Testis (tissue), 2 donors: ENCODE measurements at regions not wholly inside any gene's neighbourhood (a gene's known extent, or its start where the extent isn't known, plus 50 kb on each side); places are given as distances from the start of the nearest gene placed in this dataset.

Source experiments
- CTCF ChIP-seq, 3 experiments: fragments of 450-650 bp in 2 of 3; fragments of 200-600 bp in 1 of 3; sonication (generic) in 1 of 3; IDR thresholded peaks; one replicate each; pipeline ENCODE4 v1.5.1; 2016 to 2019; ENCODE audit warnings: antibody characterized with exemption in 3 of 3, mild to moderate bottlenecking in 2 of 3, moderate library complexity in 1 of 3
- POLR2A ChIP-seq: fragments of 450-650 bp; IDR thresholded peaks from one replicate; pipeline ENCODE4 v1.6.1; 2017; ENCODE audit warnings: antibody characterized with exemption, mild to moderate bottlenecking, moderate library complexity

- TF ChIP-seq CTCF (IDR thresholded peaks at IDR 0.05) (no peak), POLR2A (no peak)
Measured at GRCh38 chr13:84574851-84575250, 692.6 kb upstream of the SLITRK1 start.
